ENCODE measurements at regions not wholly inside any gene's neighbourhood (a gene's known extent, or its start where the extent isn't known, plus 50 kb on each side); places are given as distances from the start of the nearest gene placed in this dataset.

- Histone ChIP-seq H3K27me3 (ENCODE audit: control insufficient read depth, insufficient read depth, low read length) (no peaks in the 10 kb centered on the region), H3K36me3 (ENCODE audit: control insufficient read depth, insufficient read depth, low read length) (no peaks in the 10 kb centered on the region), H3K4me1 (ENCODE audit: control insufficient read depth, insufficient read depth, low read length) (no peaks in the 10 kb centered on the region), H3K27ac (ENCODE audit: low read length) (no peak overlapping the region), H3K4me3 (ENCODE audit: low read length) (no peak overlapping the region), H3K9me3 (ENCODE audit: control insufficient read depth, insufficient read depth, low read length) (peaks cover 3% of the 10 kb centered on the region)
- Mint-ChIP-seq H3K4me1 (no peaks in the 10 kb centered on the region), H3K27ac (no peak overlapping the region), H3K36me3 (peaks cover 8% of the 10 kb centered on the region), H3K4me3 (no peak overlapping the region), H3K9me3 (peaks cover 20 to 23% of the 10 kb centered on the region in 2 donors), H3K27me3 (ENCODE audit: low read depth in 2 of 2) (no peaks in the 10 kb centered on the region)
- DNase-seq (no peak), ATAC-seq (no peak)
- no peak for TF ChIP-seq CTCF (IDR thresholded peaks at IDR 0.05)
- intact Hi-C loops (cut with micrococcal nuclease), result no loop called here
These were observed 1323.4 kb upstream of the ATXN8OS start for GRCh38 chr13:68784275-68784674.

GRCh38 chr13:68759617-68760016, 1348.0 kb upstream of the ATXN8OS start:
- WGBS (ENCODE audit: insufficient coverage), result 83% methylated on average over 1 of the region's 2 CpGs
- H3K4me1 ChIP-seq (ENCODE audit: control insufficient read depth, insufficient read depth, low read length), result no peaks in the 10 kb centered on the region
- H3K4me3 Mint-ChIP-seq, result no peak overlapping the region
- no peaks in the 10 kb centered on the region for H3K36me3 Mint-ChIP-seq
- DNase-seq (no peak), ATAC-seq (no peak)
- no peak for TF ChIP-seq CTCF (IDR thresholded peaks at IDR 0.05)
- no peak overlapping the region for H3K27ac ChIP-seq (ENCODE audit: low read length)
- H3K27me3 ChIP-seq (ENCODE audit: control insufficient read depth, insufficient read depth, low read length), result no peaks in the 10 kb centered on the region
- peaks cover 0 to 12% of the 10 kb centered on the region in 2 donors for H3K9me3 Mint-ChIP-seq
- no peak overlapping the region for H3K4me3 ChIP-seq (ENCODE audit: low read length)
- no peak overlapping the region for H3K27ac Mint-ChIP-seq
- H3K36me3 ChIP-seq (ENCODE audit: control insufficient read depth, insufficient read depth, low read length), result no peaks in the 10 kb centered on the region
- H3K9me3 ChIP-seq (ENCODE audit: control insufficient read depth, insufficient read depth, low read length), result no peaks in the 10 kb centered on the region
- no peaks in the 10 kb centered on the region for H3K4me1 Mint-ChIP-seq
- intact Hi-C loops (cut with micrococcal nuclease), result no loop called here
- no peaks in the 10 kb centered on the region for H3K27me3 Mint-ChIP-seq (ENCODE audit: low read depth in 2 of 2)

GRCh38 chr13:68749796-68750195, 1357.8 kb upstream of the ATXN8OS start:
- H3K27ac ChIP-seq (ENCODE audit: low read length), result no peak overlapping the region
- H3K27me3 Mint-ChIP-seq (ENCODE audit: low read depth in 2 of 2), result no peaks in the 10 kb centered on the region

More at GRCh38 chr13:68749796-68750195, 1357.8 kb upstream of the ATXN8OS start:
- Histone ChIP-seq H3K36me3 (ENCODE audit: control insufficient read depth, insufficient read depth, low read length) (no peaks in the 10 kb centered on the region), H3K27me3 (ENCODE audit: control insufficient read depth, insufficient read depth, low read length) (no peaks in the 10 kb centered on the region), H3K4me1 (ENCODE audit: control insufficient read depth, insufficient read depth, low read length) (no peaks in the 10 kb centered on the region), H3K4me3 (ENCODE audit: low read length) (no peak overlapping the region), H3K9me3 (ENCODE audit: control insufficient read depth, insufficient read depth, low read length) (peaks cover 3% of the 10 kb centered on the region)
- H3K4me3 Mint-ChIP-seq, result no peak overlapping the region
- intact Hi-C loops (cut with micrococcal nuclease), result no loop called here
- TF ChIP-seq CTCF (IDR thresholded peaks at IDR 0.05), result no peak
- no peak for ATAC-seq
- peaks cover 7% of the 10 kb centered on the region for H3K36me3 Mint-ChIP-seq
- no peak overlapping the region for H3K27ac Mint-ChIP-seq
- peaks cover 15 to 25% of the 10 kb centered on the region in 2 donors for H3K9me3 Mint-ChIP-seq
- DNase-seq, result no peak
- H3K4me1 Mint-ChIP-seq, result no peaks in the 10 kb centered on the region

All from natural killer cell (primary cell).